Uterus (tissue), 2 donors: ENCODE measurements at regions not wholly inside any gene's neighbourhood (a gene's known extent, or its start where the extent isn't known, plus 50 kb on each side); places are given as distances from the start of the nearest gene placed in this dataset.

Source experiments
- POLR2A ChIP-seq, 2 donors: fragments of 450-650 bp; IDR thresholded peaks; one replicate each; pipeline ENCODE4 v1.6.1; 2016; ENCODE audit warnings: antibody characterized with exemption in 2 of 2, mild to moderate bottlenecking in 1 of 2, moderate library complexity in 1 of 2
- TF ChIP-seq, protein P1 (sequence below), 4 experiments: fragments of 200-600 bp in 2 of 4; fragments of 450-650 bp in 2 of 4; sonication (generic) in 2 of 4; IDR thresholded peaks; one replicate each; pipeline ENCODE4 v1.5.1; 2016 to 2019; ENCODE audit warnings: antibody characterized with exemption in 4 of 4, mild to moderate bottlenecking in 2 of 4, moderate library complexity in 1 of 4

DNA sequence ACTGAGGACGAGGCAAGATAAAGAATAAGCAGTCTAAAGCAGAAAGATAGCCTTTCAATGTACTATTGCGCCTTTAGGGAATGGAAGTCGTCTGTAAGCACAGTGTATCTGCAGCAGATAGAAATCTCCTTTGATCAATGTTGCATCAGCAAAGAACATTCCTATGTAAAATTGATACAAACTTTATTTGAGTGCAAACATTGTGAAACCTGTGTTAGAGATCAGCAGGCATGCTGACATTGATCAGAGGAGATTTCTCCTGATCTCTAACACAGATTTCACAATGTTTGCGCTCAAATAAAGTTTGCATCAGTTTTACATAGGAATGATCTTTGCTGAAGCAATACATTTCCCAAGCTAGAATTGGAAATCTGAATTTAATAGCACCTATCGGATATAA lies 1446.8 kb downstream of the MRPL39 start:
- no peak for TF ChIP-seq POLR2A (IDR thresholded peaks at IDR 0.05)
- TF ChIP-seq, protein P1, sequence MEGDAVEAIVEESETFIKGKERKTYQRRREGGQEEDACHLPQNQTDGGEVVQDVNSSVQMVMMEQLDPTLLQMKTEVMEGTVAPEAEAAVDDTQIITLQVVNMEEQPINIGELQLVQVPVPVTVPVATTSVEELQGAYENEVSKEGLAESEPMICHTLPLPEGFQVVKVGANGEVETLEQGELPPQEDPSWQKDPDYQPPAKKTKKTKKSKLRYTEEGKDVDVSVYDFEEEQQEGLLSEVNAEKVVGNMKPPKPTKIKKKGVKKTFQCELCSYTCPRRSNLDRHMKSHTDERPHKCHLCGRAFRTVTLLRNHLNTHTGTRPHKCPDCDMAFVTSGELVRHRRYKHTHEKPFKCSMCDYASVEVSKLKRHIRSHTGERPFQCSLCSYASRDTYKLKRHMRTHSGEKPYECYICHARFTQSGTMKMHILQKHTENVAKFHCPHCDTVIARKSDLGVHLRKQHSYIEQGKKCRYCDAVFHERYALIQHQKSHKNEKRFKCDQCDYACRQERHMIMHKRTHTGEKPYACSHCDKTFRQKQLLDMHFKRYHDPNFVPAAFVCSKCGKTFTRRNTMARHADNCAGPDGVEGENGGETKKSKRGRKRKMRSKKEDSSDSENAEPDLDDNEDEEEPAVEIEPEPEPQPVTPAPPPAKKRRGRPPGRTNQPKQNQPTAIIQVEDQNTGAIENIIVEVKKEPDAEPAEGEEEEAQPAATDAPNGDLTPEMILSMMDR (IDR thresholded peaks at IDR 0.05) = no peak
